IMR-90 (cell line): ENCODE measurements at regions not wholly inside any gene's neighbourhood (a gene's known extent, or its start where the extent isn't known, plus 50 kb on each side); places are given as distances from the start of the nearest gene placed in this dataset.

Source experiments
- ATAC-seq: fragments of 200-7000 bp; cut with Tn5 transposase; 2 replicates; pipeline ENCODE4 v1.9.1; 2020; ENCODE audit warnings: low read depth, mild to moderate bottlenecking, moderate library complexity
- BruUV-seq: library from RNA; stranded (reverse); fragments of 400-500 nt; replicated peaks from 2 replicates; lab custom pipeline; 2021; lab: Mats Ljungman, UMichigan
- CTCF ChIA-PET: fragments of 300-600 bp; formaldehyde crosslinking; extraction: SDS; loops from one replicate; lab custom pipeline; 2021; ENCODE audit warnings: antibody characterized with exemption; lab: Yijun Ruan, JAX
- POLR2A ChIA-PET: fragments of 300-600 bp; sonication (Branson Sonifier 250); formaldehyde crosslinking; loops from one replicate; lab custom pipeline; 2022; ENCODE audit warnings: antibody characterized with exemption; ENCODE audit not compliant: unreplicated experiment; lab: Charles Lee
- DNase-seq: peaks from one replicate; pipeline ENCODE4 v3.0.0; 2013
- H2AFZ ChIP-seq: replicated peaks from 2 replicates; pipeline ENCODE3; 2013; ENCODE audit warnings: low read length, mild to moderate bottlenecking; ENCODE audit not compliant: poor library complexity
- H2AK5ac ChIP-seq: 2 replicates; pipeline ENCODE4 v1.6.1; 2013; ENCODE audit warnings: low read depth, low read length, inconsistent platforms
- H2AK9ac ChIP-seq: replicated peaks from 2 replicates; pipeline ENCODE3; 2013; ENCODE audit warnings: mild to moderate bottlenecking, low read depth, low read length, moderate library complexity; ENCODE audit not compliant: poor library complexity
- H2BK120ac ChIP-seq: 2 replicates; pipeline ENCODE4 v1.6.1; 2013; ENCODE audit warnings: low read depth, low read length, inconsistent platforms
- H2BK15ac ChIP-seq: 3 replicates; pipeline ENCODE4 v1.6.1; 2013; ENCODE audit warnings: low read depth, low read length, inconsistent platforms
- H2BK20ac ChIP-seq: 2 replicates; pipeline ENCODE4 v1.6.1; 2013; ENCODE audit warnings: low read depth, mild to moderate bottlenecking, inconsistent platforms, low read length, moderate library complexity
- H2BK5ac ChIP-seq: 2 replicates; pipeline ENCODE4 v1.6.1; 2013; ENCODE audit warnings: mild to moderate bottlenecking, low read depth, low read length, inconsistent platforms; ENCODE audit not compliant: poor library complexity, severe bottlenecking
- H3K14ac ChIP-seq: replicated peaks from 2 replicates; pipeline ENCODE4 v1.6.1; 2013; ENCODE audit warnings: low read depth, low read length, inconsistent platforms
- H3K18ac ChIP-seq: 2 replicates; pipeline ENCODE4 v1.6.1; 2013; ENCODE audit warnings: low read depth, low read length, control low read depth
- H3K23ac ChIP-seq: 2 replicates; pipeline ENCODE4 v1.6.1; 2013; ENCODE audit warnings: low read depth, low read length, inconsistent platforms
- H3K27ac ChIP-seq: 2 replicates; pipeline ENCODE4 v1.5.1; 2013; ENCODE audit warnings: mild to moderate bottlenecking, control low read depth, low read length; ENCODE audit not compliant: insufficient read depth
- H3K27me3 ChIP-seq: 2 replicates; pipeline ENCODE4 v1.6.1; 2013; ENCODE audit warnings: low read length; ENCODE audit not compliant: control insufficient read depth, insufficient read depth
- H3K36me3 ChIP-seq: 2 replicates; pipeline ENCODE4 v1.6.1; 2013; ENCODE audit warnings: low read length, mixed read lengths; ENCODE audit not compliant: control insufficient read depth, insufficient read depth
- H3K4ac ChIP-seq: 2 replicates; pipeline ENCODE4 v1.6.1; 2013; ENCODE audit warnings: low read depth, low read length, inconsistent platforms
- H3K4me1 ChIP-seq: 2 replicates; pipeline ENCODE4 v1.6.1; 2013; ENCODE audit warnings: low read length, mixed read lengths; ENCODE audit not compliant: control insufficient read depth, insufficient read depth
- H3K4me2 ChIP-seq: 2 replicates; pipeline ENCODE4 v1.6.1; 2013; ENCODE audit warnings: low read depth, mild to moderate bottlenecking, control low read depth, low read length, moderate library complexity
- H3K4me3 ChIP-seq: 2 replicates; pipeline ENCODE4 v1.5.1; 2013; ENCODE audit warnings: low read depth, mild to moderate bottlenecking, control low read depth, low read length, moderate library complexity; ENCODE audit not compliant: insufficient read depth
- H3K56ac ChIP-seq: 2 replicates; pipeline ENCODE4 v1.6.1; 2013; ENCODE audit warnings: low read length, inconsistent platforms; ENCODE audit not compliant: insufficient read depth; ENCODE audit errors: extremely low read depth
- H3K79me1 ChIP-seq, 2 experiments: 2 replicates each; pipeline ENCODE4 v1.6.1; 2013; ENCODE audit warnings: low read length in 2 of 2, inconsistent platforms in 1 of 2, low read depth in 1 of 2
- H3K9ac ChIP-seq: 2 replicates; pipeline ENCODE4 v1.6.1; 2013; ENCODE audit warnings: low read depth, low read length, control low read depth
- H3K9me1 ChIP-seq: 2 replicates; pipeline ENCODE4 v1.6.1; 2013; ENCODE audit warnings: low read length, inconsistent platforms; ENCODE audit not compliant: insufficient read depth
- H3K9me3 ChIP-seq: 2 replicates; pipeline ENCODE4 v1.6.1; 2013; ENCODE audit warnings: low read length; ENCODE audit not compliant: control insufficient read depth, insufficient read depth
- H4K20me1 ChIP-seq: 2 replicates; pipeline ENCODE4 v1.6.1; 2013; ENCODE audit warnings: low read length, inconsistent platforms; ENCODE audit not compliant: insufficient read depth
- H4K5ac ChIP-seq: 2 replicates; pipeline ENCODE4 v1.6.1; 2013; ENCODE audit warnings: mild to moderate bottlenecking, low read depth, low read length, control low read depth
- H4K8ac ChIP-seq, 2 experiments: 2 replicates each; pipeline ENCODE4 v1.6.1; 2013; ENCODE audit warnings: low read depth in 2 of 2, low read length in 2 of 2, control low read depth in 1 of 2, inconsistent platforms in 1 of 2
- H4K91ac ChIP-seq: 2 replicates; pipeline ENCODE4 v1.6.1; 2013; ENCODE audit warnings: low read depth, low read length, inconsistent platforms; ENCODE audit not compliant: insufficient read depth
- RCOR1 ChIP-seq: IDR thresholded peaks from 2 replicates; pipeline ENCODE4 v1.6.1; 2012; ENCODE audit warnings: mild to moderate bottlenecking, low read length, improper control_type of control experiment; ENCODE audit not compliant: insufficient replicate concordance
- WGBS, 2 experiments: methylation state at CpG; one replicate each; pipeline versions ENCODE4 v1.1.5 to v1.1.7; 2013; ENCODE audit warnings: missing lambda C conversion rate in 2 of 2; ENCODE audit not compliant: insufficient read length in 1 of 2; ENCODE audit errors: extremely low coverage in 2 of 2; 5-methylcytosine and 5-hydroxymethylcytosine counted together
- dilution Hi-C: fragments of 300-500 bp; cut with HindIII; formaldehyde crosslinking; loops from one replicate; pipeline ENCODE4 v1.14.3; 2018; ENCODE audit warnings: low sequenced_read_pairs; ENCODE audit not compliant: unreplicated experiment
- in situ Hi-C: fragments of 300-500 bp; cut with MboI; formaldehyde crosslinking; loops from 3 replicates; pipeline ENCODE4 v1.14.3; 2019; ENCODE audit warnings: low sequenced_read_pairs, inconsistent platforms, mixed read lengths
- intact Hi-C: fragments of 100-400 bp; cut with micrococcal nuclease; formaldehyde crosslinking; loops from 2 replicates; pipeline ENCODE4 v1.10.0; 2022

DNA sequence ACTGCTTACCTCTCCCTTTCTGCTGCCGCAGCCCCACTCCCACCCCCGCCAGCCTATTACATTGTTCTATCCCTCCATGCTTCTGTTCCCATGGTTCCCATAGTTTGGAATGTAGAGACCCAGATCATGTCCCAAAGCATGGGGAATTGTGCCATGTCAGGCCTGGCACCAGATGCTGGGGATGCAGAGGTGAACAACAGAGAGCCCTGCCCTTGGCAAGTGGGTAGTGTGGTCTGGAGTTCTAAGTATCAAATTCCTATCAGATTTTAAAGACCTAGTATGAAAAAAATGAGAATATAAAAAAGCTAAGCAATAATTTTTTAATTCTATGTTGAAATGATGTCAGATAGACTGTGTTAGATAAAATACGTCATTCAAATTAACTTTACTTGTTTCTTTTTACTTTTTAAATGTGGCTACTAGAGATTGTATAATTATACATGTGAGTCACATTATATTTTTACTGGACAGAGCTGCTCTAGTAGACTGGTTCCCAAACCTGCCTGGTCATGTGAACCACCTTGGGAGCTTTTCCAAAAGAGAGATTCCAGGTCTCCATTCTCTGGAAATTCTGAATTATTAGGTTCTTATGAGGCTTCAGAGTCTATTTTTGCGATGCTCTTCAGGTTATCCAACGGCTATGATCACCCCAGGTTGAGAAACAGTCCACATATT lies 113.0 kb upstream of the DAB1 start:
- H3K9me3 ChIP-seq: no peaks in the 10 kb centered on the region
- H3K4me3 ChIP-seq: no peak overlapping the region
- no peak overlapping the region for H2BK15ac ChIP-seq
- no peak overlapping the region for H2BK20ac ChIP-seq
- no peaks in the 10 kb centered on the region for H3K79me1 ChIP-seq
- CTCF ChIA-PET: interaction anchor here (0.9 kb wide), 1 partner anchor 41 kb away, joined by 3 read pairs; no protein-coding TSS in a partner anchor
- H4K8ac ChIP-seq: no peak overlapping the region
- H3K56ac ChIP-seq: no peak overlapping the region
- no peak overlapping the region for H3K4ac ChIP-seq
- no peak overlapping the region for H2AFZ ChIP-seq
- no peak overlapping the region for H2AK5ac ChIP-seq
- H3K9ac ChIP-seq: no peak overlapping the region
- H3K4me2 ChIP-seq: no peak overlapping the region
- no peaks in the 10 kb centered on the region for H3K27me3 ChIP-seq
- dilution Hi-C loops (no loop called here), in situ Hi-C loops (no loop called here), intact Hi-C loops (no loop called here)
- H4K91ac ChIP-seq: no peak overlapping the region
- no peak overlapping the region for H2BK5ac ChIP-seq
- ATAC-seq (no peak), DNase-seq (no peak)
- POLR2A ChIA-PET: no interaction called here
- H2AK9ac ChIP-seq: no peak overlapping the region
- H3K14ac ChIP-seq: no peak overlapping the region
- no CpG with 5 or more reads among the region's 5 CpGs for WGBS, 2 experiments
- H4K5ac ChIP-seq: no peak overlapping the region
- no TSS peak for BruUV-seq
- no peak overlapping the region for H3K18ac ChIP-seq
- TF ChIP-seq RCOR1: no peak
- no peak overlapping the region for H3K23ac ChIP-seq
- H4K20me1 ChIP-seq: no peaks in the 10 kb centered on the region
- H2BK120ac ChIP-seq: no peak overlapping the region
- H3K4me1 ChIP-seq: no peaks in the 10 kb centered on the region
- H3K36me3 ChIP-seq: no peaks in the 10 kb centered on the region
- no peak overlapping the region for H3K27ac ChIP-seq
- H3K9me1 ChIP-seq: no peaks in the 10 kb centered on the region
